Right renal cortex interstitium (tissue), 3 donors: ENCODE measurements at regions not wholly inside any gene's neighbourhood (a gene's known extent, or its start where the extent isn't known, plus 50 kb on each side); places are given as distances from the start of the nearest gene placed in this dataset.
A peak's percentile ranks its signal among the peaks of the same experiment; 100 is the strongest.
"Not testable (repeated sequence)": the region's sequence is repeated elsewhere in the genome, so short reads cannot be mapped to it uniquely, and the experiment has no call there.

Experiments
- DNase-seq, 3 donors: peaks; one replicate each; pipeline ENCODE4 v3.0.0-alpha.2; 2013; ENCODE audit warnings: low read depth in 3 of 3, low spot score in 2 of 3

DNA sequence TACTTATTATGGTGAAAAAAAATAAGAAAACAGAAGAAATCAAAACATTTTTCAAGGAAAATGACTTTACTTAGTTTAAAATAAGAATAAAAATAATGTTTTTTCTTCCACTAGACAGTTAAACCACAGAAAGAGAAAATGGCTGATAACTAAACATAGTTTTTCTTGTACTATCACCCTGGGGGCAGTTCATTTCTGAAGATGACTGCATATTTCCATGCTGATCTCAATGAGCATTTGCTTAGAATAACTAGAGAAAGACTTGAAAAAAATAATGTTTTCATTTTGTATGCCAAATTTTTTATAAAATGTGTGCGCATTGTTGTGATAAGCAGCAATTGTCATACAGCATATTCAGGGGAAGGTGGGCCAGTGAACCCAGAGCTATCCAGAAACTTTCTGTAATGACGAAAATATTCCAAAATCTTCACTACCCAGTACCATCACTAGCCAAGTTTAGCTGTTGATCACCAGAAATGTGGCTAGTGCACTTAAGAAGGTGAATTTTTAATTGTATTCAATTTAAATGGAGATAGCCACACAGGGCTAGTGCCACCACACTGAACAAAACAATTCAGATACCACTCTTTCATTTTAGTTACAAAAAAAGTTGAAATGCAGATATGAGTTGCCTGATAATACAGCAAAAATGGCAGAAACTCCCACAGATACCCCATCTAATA, 513.4 kb upstream of the NETO1 start:
- DNase-seq: no peak

- no peak for DNase-seq
Measured at GRCh38 chr18:73366713-73367112, 498.9 kb upstream of the NETO1 start.

DNA sequence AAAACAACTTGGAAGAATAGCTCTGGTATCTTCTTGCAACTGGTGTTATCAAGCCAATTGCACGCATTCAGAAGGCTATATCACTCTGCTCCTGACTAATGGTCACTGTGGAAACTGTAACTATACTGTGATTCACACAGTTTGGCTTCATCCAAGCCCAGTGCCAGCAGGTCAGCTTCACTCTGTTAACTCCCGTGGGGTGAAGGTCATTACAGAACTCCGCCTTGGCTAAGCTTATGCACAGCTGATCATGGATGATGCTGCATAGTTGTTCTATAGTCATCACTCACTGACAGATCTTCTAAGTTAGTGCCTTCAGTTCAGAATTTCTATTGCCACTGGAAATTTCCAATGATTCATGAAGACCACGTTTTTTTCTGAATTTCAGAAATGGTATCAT, 497.2 kb upstream of the NETO1 start:
- DNase-seq: no peak

GRCh38 chr18:73355121-73355520, 487.3 kb upstream of the NETO1 start:
- no peak for DNase-seq

GRCh38 chr18:73352546-73352945, 484.8 kb upstream of the NETO1 start:
- DNase-seq: peak in 2 of 3 donors; percentile 1 to 4

GRCh38 chr18:73340135-73340977, 472.6 kb upstream of the NETO1 start:
- DNase-seq: no peak

DNA sequence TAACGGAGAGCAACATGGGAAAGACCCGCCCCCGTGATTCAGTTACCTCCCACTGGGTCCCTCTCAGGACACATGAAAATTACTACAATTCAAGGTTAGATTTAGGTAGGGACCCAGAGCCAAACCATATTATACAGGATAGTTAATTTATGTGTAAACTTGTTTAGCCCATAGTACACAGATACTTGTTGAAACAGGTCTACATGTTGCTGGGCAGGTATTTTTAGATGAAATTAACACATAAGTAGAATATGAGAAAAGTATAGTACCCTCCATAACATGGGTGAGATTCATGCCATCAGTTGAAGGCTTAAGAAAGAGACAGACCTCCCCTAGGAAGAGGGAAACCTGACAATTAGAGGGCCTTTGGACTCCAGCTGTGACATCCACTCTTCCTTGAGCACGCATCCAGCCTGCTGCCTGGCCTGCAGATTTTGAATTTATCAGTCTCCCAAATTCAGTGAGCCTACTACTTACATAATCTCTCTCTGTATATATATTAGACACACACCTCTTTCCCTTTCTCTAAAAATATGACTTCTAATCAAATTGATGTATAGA, 463.5 kb upstream of the NETO1 start:
- DNase-seq: no peak

GRCh38 chr18:73330106-73330505, 462.3 kb upstream of the NETO1 start:
- not testable (repeated sequence) for DNase-seq

DNA sequence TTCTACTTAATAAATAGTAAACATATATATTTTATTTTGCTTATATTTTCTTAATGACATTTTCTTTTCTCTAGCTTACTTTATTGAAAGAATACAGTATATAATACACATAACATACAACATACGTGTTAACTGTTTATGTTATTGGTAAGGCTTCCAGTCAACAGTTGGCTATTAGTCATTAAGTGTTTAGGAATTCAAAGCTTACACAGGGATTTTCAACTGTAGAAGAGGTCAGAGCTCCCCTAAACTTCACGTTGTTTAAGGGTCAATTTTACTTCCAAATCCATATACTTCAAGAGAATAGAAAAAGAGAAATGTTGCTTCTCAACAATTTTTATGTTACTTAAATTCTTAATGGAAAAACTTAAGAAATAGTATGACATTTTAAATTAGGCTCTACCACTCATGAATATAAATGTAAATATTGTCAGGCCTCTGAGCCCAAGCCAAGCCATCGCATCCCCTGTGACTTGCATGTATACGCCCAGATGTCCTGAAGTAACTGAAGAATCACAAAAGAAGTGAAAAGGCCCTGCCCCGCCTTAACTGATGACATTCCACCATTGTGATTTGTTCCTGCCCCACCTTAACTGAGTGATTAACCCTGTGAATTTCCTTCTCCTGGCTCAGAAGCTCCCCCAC, 456.5 kb upstream of the NETO1 start:
- not testable (repeated sequence) for DNase-seq

- DNase-seq: no peak
Measured at GRCh38 chr18:73318739-73319479, 451.1 kb upstream of the NETO1 start.

DNA sequence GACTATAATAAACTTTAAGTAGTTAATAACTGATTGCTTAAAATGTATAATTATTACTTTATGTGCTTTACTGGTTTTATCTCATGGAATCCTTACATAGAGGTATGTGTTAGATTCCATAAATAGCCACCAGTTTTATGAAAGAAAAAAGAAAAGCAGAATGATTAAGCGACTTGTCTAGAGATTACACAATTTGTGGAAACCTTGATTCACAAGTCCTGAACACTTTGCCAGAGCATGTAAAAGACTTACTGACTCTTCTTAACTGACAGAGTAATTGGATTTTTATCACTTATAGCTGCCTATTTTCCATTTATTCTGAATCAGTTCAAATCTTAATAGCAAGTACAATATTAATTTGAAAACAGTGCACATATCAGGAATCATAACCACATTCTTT, 448.7 kb upstream of the NETO1 start:
- no peak for DNase-seq

DNA sequence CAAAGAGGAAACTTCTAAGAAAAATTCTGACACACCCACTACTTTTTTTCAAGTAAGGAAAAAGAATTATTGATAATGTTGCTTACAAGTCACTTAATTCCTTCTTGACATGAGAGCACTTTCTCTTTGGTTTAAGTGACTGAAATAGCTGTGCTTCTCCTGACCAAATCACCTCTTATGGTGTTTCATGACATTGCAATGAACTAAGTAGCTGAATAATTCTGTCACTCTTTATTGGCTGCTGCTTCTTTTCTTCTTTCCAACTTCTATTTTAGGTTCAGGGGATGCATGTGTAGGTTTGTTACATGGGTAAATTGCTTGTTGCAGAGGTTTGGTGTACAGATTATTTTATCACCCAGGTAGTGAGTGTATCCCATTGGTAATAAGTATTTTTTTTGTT, 447.6 kb upstream of the NETO1 start:
- DNase-seq: no peak

- no peak for DNase-seq
Measured at GRCh38 chr18:73313476-73313875, 445.7 kb upstream of the NETO1 start.

- no peak for DNase-seq
Measured at GRCh38 chr18:73296686-73297085, 428.9 kb upstream of the NETO1 start.

DNA sequence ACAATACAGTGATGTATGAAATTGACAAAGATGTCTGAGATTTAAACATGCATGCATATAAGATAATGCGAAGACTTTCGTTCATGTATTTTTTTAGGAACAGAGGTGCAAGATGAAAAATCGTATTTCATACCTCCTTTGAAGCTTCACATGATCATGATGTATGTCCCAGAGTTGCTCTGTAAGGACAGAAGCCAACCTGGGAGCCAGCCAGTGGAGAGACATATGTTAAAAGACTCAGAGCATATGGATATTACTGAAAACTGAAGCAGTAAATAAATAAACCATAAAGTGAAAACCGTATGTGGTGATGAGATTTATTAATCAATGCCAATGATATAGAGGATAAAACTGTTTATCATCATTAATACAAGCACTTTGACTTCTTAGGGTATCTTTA, 424.4 kb upstream of the NETO1 start:
- no peak for DNase-seq

GRCh38 chr18:73288813-73289212, 421.0 kb upstream of the NETO1 start:
- DNase-seq: no peak

DNA sequence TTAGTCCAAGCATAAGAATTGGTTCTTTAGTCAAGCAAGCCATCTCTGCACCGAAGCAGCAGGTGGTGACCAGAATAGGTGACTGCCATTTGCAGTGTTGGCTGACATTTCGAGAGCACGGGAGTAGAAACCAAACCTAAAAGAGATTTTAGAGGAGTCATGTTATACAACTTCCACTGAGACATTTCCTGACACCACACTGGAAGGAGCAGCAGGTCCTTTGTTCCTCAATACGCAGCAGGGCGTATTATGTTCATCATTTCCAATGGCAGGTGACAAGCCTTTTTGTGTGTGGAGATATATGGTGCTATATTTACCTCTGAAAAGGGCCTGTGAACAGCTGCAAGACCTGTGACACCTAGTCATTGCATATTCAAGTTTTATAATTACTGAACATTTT, 418.8 kb upstream of the NETO1 start:
- no peak for DNase-seq

- DNase-seq: peak in 2 of 3 donors; percentile 13 to 25
Measured at GRCh38 chr18:73283788-73284187, 416.0 kb upstream of the NETO1 start.

- no peak for DNase-seq
Measured at GRCh38 chr18:73283032-73283431, 415.2 kb upstream of the NETO1 start.

GRCh38 chr18:73279498-73279897, 411.7 kb upstream of the NETO1 start:
- DNase-seq: no peak
